Ishikawa (cell line): ENCODE measurements at regions not wholly inside any gene's neighbourhood (a gene's known extent, or its start where the extent isn't known, plus 50 kb on each side); places are given as distances from the start of the nearest gene placed in this dataset.

Source experiments
- CEBPB ChIP-seq: IDR thresholded peaks from 2 replicates; pipeline ENCODE4 v1.6.1; 2012
- CREB1 ChIP-seq: IDR thresholded peaks from 2 replicates; pipeline ENCODE4 v1.6.1; 2012; ENCODE audit warnings: low read depth
- EGR1 ChIP-seq: IDR thresholded peaks from 2 replicates; pipeline ENCODE4 v1.6.1; 2012
- EP300 ChIP-seq: IDR thresholded peaks from 2 replicates; pipeline ENCODE4 v1.6.1; 2012; ENCODE audit warnings: borderline replicate concordance
- FOXM1 ChIP-seq: IDR thresholded peaks from 2 replicates; pipeline ENCODE4 v1.6.1; 2012; ENCODE audit warnings: low read depth, borderline replicate concordance
- NFIC ChIP-seq: IDR thresholded peaks from 2 replicates; pipeline ENCODE4 v1.6.1; 2012
- RAD21 ChIP-seq: IDR thresholded peaks from 2 replicates; pipeline ENCODE4 v1.6.1; 2012; ENCODE audit warnings: low read depth
- TAF1 ChIP-seq: IDR thresholded peaks from 2 replicates; pipeline ENCODE4 v1.6.1; 2012; ENCODE audit warnings: low read depth, mild to moderate bottlenecking
- TCF12 ChIP-seq: IDR thresholded peaks from 2 replicates; pipeline ENCODE4 v1.6.1; 2012; ENCODE audit warnings: low read depth
- TEAD4 ChIP-seq: IDR thresholded peaks from 2 replicates; pipeline ENCODE4 v1.6.1; 2012
- YY1 ChIP-seq: IDR thresholded peaks from 2 replicates; pipeline ENCODE4 v1.6.1; 2012; ENCODE audit warnings: low read depth
- ZBTB7A ChIP-seq: IDR thresholded peaks from 2 replicates; pipeline ENCODE4 v1.6.1; 2012; ENCODE audit warnings: low read depth
- TF ChIP-seq, protein P1 (sequence below): IDR thresholded peaks from 2 replicates; pipeline ENCODE4 v1.6.1; 2012
- TF ChIP-seq, protein P2 (sequence below): IDR thresholded peaks from 2 replicates; pipeline ENCODE4 v1.6.1; 2012; ENCODE audit warnings: low read depth, mild to moderate bottlenecking
- TF ChIP-seq, protein P3 (sequence below): IDR thresholded peaks from 2 replicates; pipeline ENCODE4 v1.6.1; 2012

DNA sequence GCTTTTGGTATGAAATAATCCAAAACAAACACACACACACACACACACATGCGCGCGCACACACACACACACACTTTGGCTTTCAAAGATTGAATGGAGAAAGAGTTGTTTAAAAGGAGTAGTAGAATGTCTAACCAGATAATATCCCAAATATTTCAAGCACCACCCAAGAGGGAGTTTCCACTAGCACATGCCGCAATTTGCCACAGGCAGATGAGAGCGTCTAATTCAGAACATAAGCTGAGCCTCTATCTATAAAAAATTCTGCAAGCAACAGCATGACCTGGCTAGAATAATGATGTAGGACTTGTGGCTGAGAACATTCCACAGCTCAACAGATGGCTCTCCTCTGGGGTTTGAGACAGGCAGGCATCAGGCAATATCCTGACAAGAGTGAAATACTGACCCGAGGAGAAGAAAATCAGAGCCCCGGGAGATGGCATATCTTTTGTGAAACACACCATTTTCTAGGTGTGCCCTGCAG lies 302.5 kb upstream of the GADL1 start:
- TF ChIP-seq TCF12 (no peak), FOXM1 (no peak), CEBPB (no peak), EP300 (no peak), YY1 (no peak), RAD21 (no peak), NFIC (no peak), CREB1 (no peak)
- TF ChIP-seq, protein P1, sequence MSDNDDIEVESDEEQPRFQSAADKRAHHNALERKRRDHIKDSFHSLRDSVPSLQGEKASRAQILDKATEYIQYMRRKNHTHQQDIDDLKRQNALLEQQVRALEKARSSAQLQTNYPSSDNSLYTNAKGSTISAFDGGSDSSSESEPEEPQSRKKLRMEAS, result no peak
- TF ChIP-seq, protein P2, sequence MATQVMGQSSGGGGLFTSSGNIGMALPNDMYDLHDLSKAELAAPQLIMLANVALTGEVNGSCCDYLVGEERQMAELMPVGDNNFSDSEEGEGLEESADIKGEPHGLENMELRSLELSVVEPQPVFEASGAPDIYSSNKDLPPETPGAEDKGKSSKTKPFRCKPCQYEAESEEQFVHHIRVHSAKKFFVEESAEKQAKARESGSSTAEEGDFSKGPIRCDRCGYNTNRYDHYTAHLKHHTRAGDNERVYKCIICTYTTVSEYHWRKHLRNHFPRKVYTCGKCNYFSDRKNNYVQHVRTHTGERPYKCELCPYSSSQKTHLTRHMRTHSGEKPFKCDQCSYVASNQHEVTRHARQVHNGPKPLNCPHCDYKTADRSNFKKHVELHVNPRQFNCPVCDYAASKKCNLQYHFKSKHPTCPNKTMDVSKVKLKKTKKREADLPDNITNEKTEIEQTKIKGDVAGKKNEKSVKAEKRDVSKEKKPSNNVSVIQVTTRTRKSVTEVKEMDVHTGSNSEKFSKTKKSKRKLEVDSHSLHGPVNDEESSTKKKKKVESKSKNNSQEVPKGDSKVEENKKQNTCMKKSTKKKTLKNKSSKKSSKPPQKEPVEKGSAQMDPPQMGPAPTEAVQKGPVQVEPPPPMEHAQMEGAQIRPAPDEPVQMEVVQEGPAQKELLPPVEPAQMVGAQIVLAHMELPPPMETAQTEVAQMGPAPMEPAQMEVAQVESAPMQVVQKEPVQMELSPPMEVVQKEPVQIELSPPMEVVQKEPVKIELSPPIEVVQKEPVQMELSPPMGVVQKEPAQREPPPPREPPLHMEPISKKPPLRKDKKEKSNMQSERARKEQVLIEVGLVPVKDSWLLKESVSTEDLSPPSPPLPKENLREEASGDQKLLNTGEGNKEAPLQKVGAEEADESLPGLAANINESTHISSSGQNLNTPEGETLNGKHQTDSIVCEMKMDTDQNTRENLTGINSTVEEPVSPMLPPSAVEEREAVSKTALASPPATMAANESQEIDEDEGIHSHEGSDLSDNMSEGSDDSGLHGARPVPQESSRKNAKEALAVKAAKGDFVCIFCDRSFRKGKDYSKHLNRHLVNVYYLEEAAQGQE, result no peak
- TF ChIP-seq, protein P3, sequence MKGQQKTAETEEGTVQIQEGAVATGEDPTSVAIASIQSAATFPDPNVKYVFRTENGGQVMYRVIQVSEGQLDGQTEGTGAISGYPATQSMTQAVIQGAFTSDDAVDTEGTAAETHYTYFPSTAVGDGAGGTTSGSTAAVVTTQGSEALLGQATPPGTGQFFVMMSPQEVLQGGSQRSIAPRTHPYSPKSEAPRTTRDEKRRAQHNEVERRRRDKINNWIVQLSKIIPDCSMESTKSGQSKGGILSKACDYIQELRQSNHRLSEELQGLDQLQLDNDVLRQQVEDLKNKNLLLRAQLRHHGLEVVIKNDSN, result no peak

DNA sequence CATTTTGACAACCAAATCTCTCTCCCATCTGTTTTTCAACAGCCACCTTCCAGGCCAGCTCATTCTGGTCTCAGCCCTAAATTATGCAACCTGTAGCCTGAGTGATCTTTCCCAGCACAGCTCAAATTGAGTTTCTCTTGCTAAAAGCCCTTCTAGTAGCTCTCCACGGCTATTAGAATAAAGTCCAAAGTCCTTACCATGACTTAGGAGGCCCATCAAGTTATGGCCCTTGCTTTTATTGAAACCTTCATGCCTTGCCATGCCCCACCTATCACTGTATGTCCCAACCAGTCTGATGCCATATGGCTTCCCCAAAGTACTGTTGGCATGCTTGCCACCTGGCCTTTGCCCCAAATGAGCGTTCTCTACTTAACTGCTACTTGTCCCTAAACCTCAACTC lies 303.5 kb upstream of the GADL1 start:
- TF ChIP-seq TAF1 (no peak), YY1 (no peak), EGR1 (no peak), FOXM1 (no peak), EP300 (no peak), TCF12 (no peak), RAD21 (no peak), CEBPB (no peak), CREB1 (no peak), ZBTB7A (no peak), NFIC (no peak), TEAD4 (no peak)
- TF ChIP-seq, protein P3, result no peak
- TF ChIP-seq, protein P2, result no peak
- TF ChIP-seq, protein P1, result no peak

DNA sequence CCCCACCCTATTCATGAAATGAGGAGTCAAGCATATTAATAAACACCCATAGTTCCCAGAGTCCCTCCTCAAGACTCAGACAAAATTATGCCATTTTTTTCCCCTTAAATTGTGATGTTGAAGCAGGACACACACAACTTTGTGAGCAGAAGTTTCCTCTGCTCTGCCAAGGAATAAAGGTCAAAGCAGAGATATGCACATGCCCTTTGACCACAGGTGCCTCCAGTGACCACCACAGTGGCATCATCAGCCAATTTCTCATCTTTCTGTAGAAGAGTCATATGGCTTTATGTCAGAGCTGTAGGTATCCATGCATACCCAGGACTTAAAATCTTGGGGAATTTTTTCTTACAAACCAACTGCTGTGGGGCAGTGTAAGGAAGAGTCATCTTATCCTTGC lies 304.4 kb upstream of the GADL1 start:
- TF ChIP-seq FOXM1, result no peak
- TF ChIP-seq CEBPB, result no peak
- TF ChIP-seq CREB1, result no peak
- no peak for TF ChIP-seq TEAD4
- TF ChIP-seq, protein P3, result no peak
- TF ChIP-seq, protein P2, result no peak

DNA sequence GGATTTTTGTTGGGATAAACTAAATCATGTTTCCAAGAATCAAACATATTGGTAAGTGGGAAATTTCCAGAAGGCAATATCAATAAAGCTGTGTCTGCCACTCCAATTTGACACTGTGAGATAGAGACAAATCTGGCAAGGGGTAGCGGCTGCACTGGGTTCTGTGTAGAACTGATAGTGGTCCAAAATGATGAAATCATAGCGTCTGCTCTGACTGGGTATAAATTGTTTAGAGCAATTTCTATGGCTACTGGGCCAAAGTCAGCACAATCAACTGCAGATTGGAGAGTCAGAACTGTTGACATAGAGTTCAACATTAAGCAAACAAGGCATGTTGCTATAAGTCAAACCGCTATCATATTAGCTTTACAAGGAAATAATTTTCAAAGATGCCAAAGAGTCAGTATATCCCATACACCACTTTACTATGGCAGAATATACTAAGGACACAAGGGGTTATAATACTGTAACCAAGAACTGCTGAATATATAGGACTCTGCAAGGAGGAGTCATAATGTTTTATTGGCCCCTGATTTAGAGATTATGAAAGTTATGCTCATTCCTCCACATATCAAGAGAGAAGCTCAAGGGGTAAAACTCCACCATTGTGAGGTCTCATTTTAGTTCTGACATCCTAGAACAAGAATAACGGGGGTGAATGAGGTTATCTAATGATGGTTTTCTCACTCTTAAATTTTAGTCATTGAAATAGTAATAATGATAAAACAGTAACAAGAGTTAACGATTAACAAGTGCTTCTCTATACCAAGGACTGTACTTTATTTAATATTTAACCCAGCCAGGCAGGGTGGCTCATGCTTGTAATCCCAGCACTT lies 309.7 kb upstream of the GADL1 start:
- TF ChIP-seq CEBPB, result no peak
- no peak for TF ChIP-seq ZBTB7A
- TF ChIP-seq, protein P1, result no peak
- TF ChIP-seq EP300, result no peak
- TF ChIP-seq YY1, result no peak
- TF ChIP-seq NFIC, result no peak
